HepG2 (cell line): ENCODE measurements at regions not wholly inside any gene's neighbourhood (a gene's known extent, or its start where the extent isn't known, plus 50 kb on each side); places are given as distances from the start of the nearest gene placed in this dataset.

Experiments used
- ATAC-seq: fragments of 200-7000 bp; cut with Tn5 transposase; 3 replicates; pipeline ENCODE4 v1.9.1; 2020; ENCODE audit warnings: mild to moderate bottlenecking, moderate library complexity
- BruUV-seq: library from RNA; stranded (reverse); fragments of 400-500 nt; replicated peaks from 2 replicates; lab custom pipeline; 2021; lab: Mats Ljungman, UMichigan
- CTCF ChIA-PET: fragments of 300-600 bp; formaldehyde crosslinking; extraction: SDS; loops from one replicate; lab custom pipeline; 2021; ENCODE audit warnings: low total read pairs, inconsistent platforms, low intra/inter-chr PET ratio; lab: Yijun Ruan, JAX
- POLR2A ChIA-PET: fragments of 350-600 bp; sonication (Branson Sonifier 250); formaldehyde crosslinking; loops from one replicate; lab custom pipeline; 2020; ENCODE audit warnings: antibody characterized with exemption, inconsistent platforms; lab: Yijun Ruan, JAX
- DNase-seq: peaks from one replicate; pipeline ENCODE4 v3.0.0-alpha.2; 2015; ENCODE audit warnings: low spot score
- FAIRE-seq: peaks from 3 replicates; lab custom pipeline; 2011; peaks lifted over from hg19 to GRCh38; lab: Jason Lieb, UNC
- H2AFZ ChIP-seq: one replicate; pipeline ENCODE4 v1.6.1; 2011; ENCODE audit warnings: low read length, inconsistent platforms
- H3K27ac ChIP-seq: fragments of 300-600 bp; 3 replicates; pipeline ENCODE4 v1.8.0; 2011; ENCODE audit warnings: mixed run types, mild to moderate bottlenecking, mixed read lengths, low read length, inconsistent platforms; ENCODE audit not compliant: insufficient read depth; ENCODE audit errors: extremely low read length
- H3K27me3 ChIP-seq, 2 experiments: fragments of 200-600 bp in 1 of 2; 2 replicates in 1 of 2; 3 replicates in 1 of 2; pipeline versions ENCODE4 v1.6.0 to v1.8.0; 2011; ENCODE audit warnings: low read length in 2 of 2, mild to moderate bottlenecking in 2 of 2, moderate library complexity in 2 of 2, inconsistent platforms in 1 of 2; ENCODE audit not compliant: insufficient read depth in 2 of 2, control insufficient read depth in 1 of 2
- H3K36me3 ChIP-seq, 2 experiments: fragments of 200-600 bp in 1 of 2; replicated peaks in 1 of 2; 2 replicates in 1 of 2; 3 replicates in 1 of 2; pipeline versions ENCODE4 v1.5.1 to v1.8.0; 2011; ENCODE audit warnings: low read length in 2 of 2, inconsistent platforms in 1 of 2; ENCODE audit not compliant: insufficient read depth in 2 of 2, control insufficient read depth in 1 of 2
- H3K4me1 ChIP-seq: 2 replicates; pipeline ENCODE4 v1.5.1; 2012; ENCODE audit warnings: low read length, inconsistent platforms; ENCODE audit not compliant: insufficient read depth
- H3K4me2 ChIP-seq: 2 replicates; pipeline ENCODE4 v1.6.0; 2011; ENCODE audit warnings: low read depth, low read length, inconsistent platforms
- H3K4me3 ChIP-seq, 3 experiments: fragments of 200-600 bp in 1 of 3; sonication (generic), shearing (Covaris generic) in 1 of 3; replicated peaks in 1 of 3; 2 replicates each; pipeline ENCODE4 v1.5.1; 2011 to 2016; ENCODE audit warnings: low read length in 3 of 3, inconsistent platforms in 2 of 3, low read depth in 2 of 3, mild to moderate bottlenecking in 2 of 3, control low read depth in 1 of 3, mixed read lengths in 1 of 3; ENCODE audit not compliant: insufficient read depth in 1 of 3
- H3K79me2 ChIP-seq: one replicate; pipeline ENCODE4 v1.6.1; 2011; ENCODE audit warnings: low read length, inconsistent platforms; ENCODE audit not compliant: insufficient read depth
- H3K9ac ChIP-seq: 2 replicates; pipeline ENCODE4 v1.6.0; 2011; ENCODE audit warnings: mild to moderate bottlenecking, low read depth, low read length, inconsistent platforms; ENCODE audit not compliant: insufficient read depth
- H3K9me3 ChIP-seq: 2 replicates; pipeline ENCODE4 v1.5.1; 2012; ENCODE audit warnings: mild to moderate bottlenecking, low read length
- H4K20me1 ChIP-seq: 2 replicates; pipeline ENCODE4 v1.6.0; 2011; ENCODE audit warnings: inconsistent platforms, mild to moderate bottlenecking, low read length, moderate library complexity; ENCODE audit not compliant: insufficient read depth
- E2F2 ChIP-seq: sonication (generic); formaldehyde crosslinking; IDR thresholded peaks from 2 replicates; pipeline ENCODE4 v1.4.0; 2020; ENCODE audit warnings: missing genetic modification reagents, borderline replicate concordance
- ETV5 ChIP-seq: IDR thresholded peaks from 2 replicates; pipeline ENCODE4 v1.6.1; 2018; ENCODE audit warnings: missing biosample characterization, missing genetic modification reagents, inconsistent platforms, borderline replicate concordance
- FOSL2 ChIP-seq: sonication (generic); formaldehyde crosslinking; IDR thresholded peaks from 2 replicates; pipeline ENCODE4 v1.4.0; 2020; ENCODE audit warnings: missing genetic modification reagents
- HES4 ChIP-seq: sonication (generic); formaldehyde crosslinking; IDR thresholded peaks from 2 replicates; pipeline ENCODE4 v1.9.0; 2021; ENCODE audit warnings: mild to moderate bottlenecking, missing genetic modification reagents, borderline replicate concordance
- HMGA1 ChIP-seq: sonication (generic); formaldehyde crosslinking; conservative IDR thresholded peaks from 2 replicates; pipeline ENCODE4 v1.4.0; 2020; ENCODE audit warnings: missing genetic modification reagents
- NFATC3 ChIP-seq: sonication (generic); formaldehyde crosslinking; IDR thresholded peaks from 2 replicates; pipeline ENCODE4 v1.5.1; 2020; ENCODE audit warnings: mild to moderate bottlenecking, missing genetic modification reagents
- NKX3-1 ChIP-seq: sonication (generic); formaldehyde crosslinking; IDR thresholded peaks from 2 replicates; pipeline ENCODE4 v1.5.0; 2020; ENCODE audit warnings: missing genetic modification reagents
- RXRA ChIP-seq: sonication (generic); formaldehyde crosslinking; IDR thresholded peaks from 2 replicates; pipeline ENCODE4 v1.5.1; 2020; ENCODE audit warnings: missing genetic modification reagents
- ZBTB39 ChIP-seq: sonication (generic); formaldehyde crosslinking; IDR thresholded peaks from 2 replicates; pipeline ENCODE4 v1.5.0; 2020; ENCODE audit warnings: missing genetic modification reagents
- ZBTB42 ChIP-seq: sonication (generic); formaldehyde crosslinking; IDR thresholded peaks from 2 replicates; pipeline ENCODE4 v1.5.0; 2020; ENCODE audit warnings: mild to moderate bottlenecking, missing genetic modification reagents
- ZNF329 ChIP-seq: sonication (generic); formaldehyde crosslinking; IDR thresholded peaks from 2 replicates; pipeline ENCODE4 v1.9.0; 2021; ENCODE audit warnings: low read depth, mild to moderate bottlenecking, missing genetic modification reagents
- ZNF333 ChIP-seq: sonication (generic); formaldehyde crosslinking; IDR thresholded peaks from 2 replicates; pipeline ENCODE4 v1.4.0; 2020; ENCODE audit warnings: mild to moderate bottlenecking, missing genetic modification reagents, borderline replicate concordance
- ZNF513 ChIP-seq: sonication (generic); formaldehyde crosslinking; conservative IDR thresholded peaks from 2 replicates; pipeline ENCODE4 v1.5.0; 2020; ENCODE audit warnings: missing genetic modification reagents
- ZNF709 ChIP-seq: sonication (generic); formaldehyde crosslinking; IDR thresholded peaks from 2 replicates; pipeline ENCODE4 v1.5.0; 2020; ENCODE audit warnings: mild to moderate bottlenecking, missing genetic modification reagents
- ZNF749 ChIP-seq: sonication (generic); formaldehyde crosslinking; IDR thresholded peaks from 2 replicates; pipeline ENCODE4 v1.8.0; 2022; ENCODE audit warnings: mild to moderate bottlenecking, missing genetic modification reagents, moderate library complexity, borderline replicate concordance
- ZNF784 ChIP-seq: sonication (generic); formaldehyde crosslinking; IDR thresholded peaks from 2 replicates; pipeline ENCODE4 v1.5.1; 2020; ENCODE audit warnings: missing genetic modification reagents, mild to moderate bottlenecking, borderline replicate concordance
- ZSCAN29 ChIP-seq: sonication (generic); formaldehyde crosslinking; conservative IDR thresholded peaks from 2 replicates; pipeline ENCODE4 v1.4.0; 2020; ENCODE audit warnings: mild to moderate bottlenecking, missing genetic modification reagents
- WGBS: methylation state at CpG from one replicate; pipeline ENCODE4 v1.1.6; 2017; ENCODE audit warnings: low lambda C conversion rate; 5-methylcytosine and 5-hydroxymethylcytosine counted together
- in situ Hi-C: cut with HindIII; loops from 2 replicates; pipeline ENCODE4 v1.10.0; 2017; ENCODE audit warnings: low pct_unique_long_range_greater_than_20kb; ENCODE audit not compliant: extremely low pct_ligation_motif_present
- intact Hi-C: fragments of 100-400 bp; cut with micrococcal nuclease; formaldehyde crosslinking; loops from one replicate; pipeline ENCODE4 v1.10.0; 2022; ENCODE audit not compliant: unreplicated experiment
- TF ChIP-seq, protein P1 (sequence below): IDR thresholded peaks from 2 replicates; pipeline ENCODE4 v1.6.1; 2016; ENCODE audit warnings: missing genetic modification reagents, missing compliant biosample characterization

GRCh38 chr3:152583963-152584362, 251.0 kb upstream of the P2RY1 start (continued):
- TF ChIP-seq NKX3-1 (CRISPR knock-in tag) = no peak
- no peak for TF ChIP-seq ZNF333 (CRISPR knock-in tag)
- no peak for TF ChIP-seq ZBTB42 (CRISPR knock-in tag)
- TF ChIP-seq RXRA (CRISPR knock-in tag) = no peak
- TF ChIP-seq ZSCAN29 (CRISPR knock-in tag) = no peak
- no peak for TF ChIP-seq ETV5
- TF ChIP-seq, protein P1, sequence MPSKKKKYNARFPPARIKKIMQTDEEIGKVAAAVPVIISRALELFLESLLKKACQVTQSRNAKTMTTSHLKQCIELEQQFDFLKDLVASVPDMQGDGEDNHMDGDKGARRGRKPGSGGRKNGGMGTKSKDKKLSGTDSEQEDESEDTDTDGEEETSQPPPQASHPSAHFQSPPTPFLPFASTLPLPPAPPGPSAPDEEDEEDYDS (CRISPR knock-in tag) = no peak
- TF ChIP-seq, all 625 proteins: peak for 0

DNA sequence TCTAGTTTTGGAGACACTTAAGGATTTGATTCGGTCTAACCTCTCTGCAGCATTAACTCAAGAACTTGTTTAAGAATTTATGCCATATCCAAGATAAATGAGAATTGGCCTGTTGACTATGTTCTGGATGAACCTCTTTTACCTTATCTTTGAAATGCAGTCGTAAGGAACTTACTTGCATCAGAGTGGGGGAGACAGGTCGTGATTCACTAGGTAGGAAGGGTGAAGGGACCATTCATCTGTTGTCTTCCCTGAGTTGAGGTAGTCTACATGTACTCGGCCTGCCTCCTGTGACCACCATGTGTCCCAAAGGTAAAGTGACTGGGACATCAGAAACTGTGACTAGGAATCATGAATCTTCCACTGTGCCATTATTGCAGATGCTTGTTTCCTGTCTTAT, 248.0 kb upstream of the P2RY1 start:
- ATAC-seq (no peak), FAIRE-seq (no peak), DNase-seq (no peak)
- ChIA-PET CTCF (no interaction called here), POLR2A (no interaction called here)
- Histone ChIP-seq H3K9ac (no peak overlapping the region), H2AFZ (no peak overlapping the region), H3K4me1 (no peaks in the 10 kb centered on the region), H3K4me2 (no peak overlapping the region), H3K4me3 (no peak overlapping the region), H4K20me1 (no peaks in the 10 kb centered on the region), H3K9me3 (no peaks in the 10 kb centered on the region), H3K36me3 (no peaks in the 10 kb centered on the region), H3K27ac (no peak overlapping the region), H3K79me2 (no peaks in the 10 kb centered on the region), H3K27me3 (no peaks in the 10 kb centered on the region)
- in situ Hi-C loops = no loop called here
- no TSS peak for BruUV-seq
- intact Hi-C loops = no loop called here
- 9% methylated on average over 4 of the region's 4 CpGs for WGBS
- TF ChIP-seq ZNF709 (no peak), FOSL2 (CRISPR knock-in tag) (no peak), NFATC3 (no peak), ZNF513 (no peak), ZBTB39 (CRISPR knock-in tag) (no peak), HES4 (CRISPR knock-in tag) (no peak), E2F2 (CRISPR knock-in tag) (no peak), HMGA1 (CRISPR knock-in tag) (no peak), ZNF784 (no peak), ZNF329 (CRISPR knock-in tag) (no peak), ZNF749 (CRISPR knock-in tag) (no peak)
